Panc1 (cell line): ENCODE measurements at regions not wholly inside any gene's neighbourhood (a gene's known extent, or its start where the extent isn't known, plus 50 kb on each side); places are given as distances from the start of the nearest gene placed in this dataset.

Experiments used
- ATAC-seq: fragments of 200-7000 bp; cut with Tn5 transposase; 2 replicates; pipeline ENCODE4 v1.9.1; 2020; ENCODE audit warnings: mild to moderate bottlenecking, moderate library complexity
- BruUV-seq: library from RNA; stranded (reverse); fragments of 400-500 nt; replicated peaks from 2 replicates; lab custom pipeline; 2021; lab: Mats Ljungman, UMichigan
- CTCF ChIA-PET: fragments of 300-600 bp; sonication (Branson Sonifier 250); formaldehyde crosslinking; loops from one replicate; lab custom pipeline; 2022; ENCODE audit warnings: antibody characterized with exemption; lab: Charles Lee
- POLR2A ChIA-PET: fragments of 300-600 bp; sonication (Branson Sonifier 250); formaldehyde crosslinking; loops from one replicate; lab custom pipeline; 2022; ENCODE audit warnings: antibody characterized with exemption; lab: Charles Lee
- DNase-seq: peaks from one replicate; pipeline ENCODE4 v3.0.0-alpha.2; 2010; ENCODE audit warnings: low read depth, low spot score
- H3K27ac ChIP-seq: 2 replicates; pipeline ENCODE4 v1.5.1; 2011; ENCODE audit warnings: mild to moderate bottlenecking, low read length, inconsistent platforms
- H3K27me3 ChIP-seq: fragments of 200-500 bp; sonication (Bioruptor generic); 2 replicates; pipeline ENCODE4 v1.6.0; 2014; ENCODE audit warnings: low read length, inconsistent platforms; ENCODE audit not compliant: control insufficient read depth, insufficient read depth
- H3K36me3 ChIP-seq: fragments of 200-500 bp; sonication (Bioruptor generic); 2 replicates; pipeline ENCODE4 v1.5.1; 2014; ENCODE audit warnings: inconsistent platforms, mild to moderate bottlenecking, low read length, moderate library complexity; ENCODE audit not compliant: control insufficient read depth, insufficient read depth
- H3K4me1 ChIP-seq: 2 replicates; pipeline ENCODE4 v1.5.1; 2011; ENCODE audit warnings: inconsistent platforms, mild to moderate bottlenecking, low read length, moderate library complexity; ENCODE audit not compliant: control insufficient read depth, insufficient read depth
- H3K4me3 ChIP-seq, 2 experiments: 2 replicates each; pipeline ENCODE4 v1.5.1; 2011 to 2012; ENCODE audit warnings: low read depth in 2 of 2, low read length in 2 of 2, mild to moderate bottlenecking in 2 of 2, inconsistent platforms in 1 of 2, moderate library complexity in 1 of 2
- H3K9me3 ChIP-seq: fragments of 200-500 bp; sonication (Bioruptor generic); 2 replicates; pipeline ENCODE4 v1.5.1; 2014; ENCODE audit warnings: low read depth, mild to moderate bottlenecking, inconsistent platforms, low read length, moderate library complexity; ENCODE audit not compliant: control insufficient read depth, insufficient read depth
- POLR2AphosphoS5 ChIP-seq: IDR thresholded peaks from 2 replicates; pipeline ENCODE4 v1.6.1; 2012; ENCODE audit warnings: mild to moderate bottlenecking, low read depth, low read length, moderate library complexity
- REST ChIP-seq, 2 experiments: IDR thresholded peaks; 2 replicates each; pipeline ENCODE4 v1.6.1; 2011 to 2012; ENCODE audit warnings: low read depth in 2 of 2, control low read depth in 1 of 2, low read length in 1 of 2, mild to moderate bottlenecking in 1 of 2, moderate library complexity in 1 of 2; ENCODE audit not compliant: insufficient read depth in 1 of 2
- SIN3A ChIP-seq: IDR thresholded peaks from 2 replicates; pipeline ENCODE4 v1.6.1; 2012; ENCODE audit warnings: low read depth, mild to moderate bottlenecking, low read length, moderate library complexity, borderline replicate concordance; ENCODE audit not compliant: insufficient read depth
- TCF7L2 ChIP-seq: IDR thresholded peaks from 2 replicates; pipeline ENCODE4 v1.6.1; 2011; ENCODE audit warnings: mild to moderate bottlenecking, low read depth, low read length, inconsistent platforms
- in situ Hi-C: cut with HindIII; loops from 2 replicates; pipeline ENCODE4 v1.10.0; 2016; ENCODE audit warnings: low sequenced_read_pairs, low pct_unique_long_range_greater_than_20kb
- intact Hi-C: fragments of 100-400 bp; cut with micrococcal nuclease; formaldehyde crosslinking; loops from one replicate; pipeline ENCODE4 v1.10.0; 2022; ENCODE audit not compliant: unreplicated experiment
- TF ChIP-seq, protein P1 (sequence below): fragments of 450-650 bp; IDR thresholded peaks from 2 replicates; pipeline ENCODE4 v1.5.1; 2017; ENCODE audit warnings: mild to moderate bottlenecking

DNA sequence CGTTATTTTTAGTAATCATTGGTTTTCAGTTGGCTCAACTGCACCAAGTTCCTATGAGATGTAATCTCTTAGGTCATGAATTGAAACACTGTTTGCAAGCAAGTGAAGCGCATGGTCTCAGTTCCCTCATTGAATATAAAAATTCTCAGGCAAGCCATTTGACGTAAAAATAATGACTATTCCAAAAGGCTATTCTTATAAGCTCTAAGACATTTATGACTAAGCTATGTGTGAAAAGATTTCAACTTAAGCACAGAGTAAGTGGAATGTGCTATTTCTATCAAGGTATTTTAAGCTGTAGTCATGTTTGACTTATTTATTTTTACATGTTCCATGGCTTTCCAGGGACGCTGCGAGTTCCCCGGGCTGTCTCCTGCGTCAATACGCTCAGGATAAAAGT lies 248.5 kb downstream of the THBS2 start:
- TF ChIP-seq TCF7L2 (no peak), SIN3A (no peak), POLR2AphosphoS5 (no peak), REST (IDR thresholded peaks at IDR 0.05; ENCODE audit: insufficient read depth in 1 of 2, low read depth in 2 of 2, low read length in 1 of 2) (no peak)
- TF ChIP-seq, protein P1, sequence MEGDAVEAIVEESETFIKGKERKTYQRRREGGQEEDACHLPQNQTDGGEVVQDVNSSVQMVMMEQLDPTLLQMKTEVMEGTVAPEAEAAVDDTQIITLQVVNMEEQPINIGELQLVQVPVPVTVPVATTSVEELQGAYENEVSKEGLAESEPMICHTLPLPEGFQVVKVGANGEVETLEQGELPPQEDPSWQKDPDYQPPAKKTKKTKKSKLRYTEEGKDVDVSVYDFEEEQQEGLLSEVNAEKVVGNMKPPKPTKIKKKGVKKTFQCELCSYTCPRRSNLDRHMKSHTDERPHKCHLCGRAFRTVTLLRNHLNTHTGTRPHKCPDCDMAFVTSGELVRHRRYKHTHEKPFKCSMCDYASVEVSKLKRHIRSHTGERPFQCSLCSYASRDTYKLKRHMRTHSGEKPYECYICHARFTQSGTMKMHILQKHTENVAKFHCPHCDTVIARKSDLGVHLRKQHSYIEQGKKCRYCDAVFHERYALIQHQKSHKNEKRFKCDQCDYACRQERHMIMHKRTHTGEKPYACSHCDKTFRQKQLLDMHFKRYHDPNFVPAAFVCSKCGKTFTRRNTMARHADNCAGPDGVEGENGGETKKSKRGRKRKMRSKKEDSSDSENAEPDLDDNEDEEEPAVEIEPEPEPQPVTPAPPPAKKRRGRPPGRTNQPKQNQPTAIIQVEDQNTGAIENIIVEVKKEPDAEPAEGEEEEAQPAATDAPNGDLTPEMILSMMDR = no peak
- BruUV-seq = no TSS peak
- ChIA-PET CTCF (no interaction called here), POLR2A (no interaction called here)
- H3K27me3 ChIP-seq = no peaks in the 10 kb centered on the region
- no peak overlapping the region for H3K4me3 ChIP-seq
- no peaks in the 10 kb centered on the region for H3K9me3 ChIP-seq
- no peak for DNase-seq
- intact Hi-C loops = no loop called here
- H3K36me3 ChIP-seq = no peaks in the 10 kb centered on the region
- in situ Hi-C loops = no loop called here
- no peak for ATAC-seq
- no peaks in the 10 kb centered on the region for H3K4me1 ChIP-seq
- H3K27ac ChIP-seq = no peak overlapping the region

DNA sequence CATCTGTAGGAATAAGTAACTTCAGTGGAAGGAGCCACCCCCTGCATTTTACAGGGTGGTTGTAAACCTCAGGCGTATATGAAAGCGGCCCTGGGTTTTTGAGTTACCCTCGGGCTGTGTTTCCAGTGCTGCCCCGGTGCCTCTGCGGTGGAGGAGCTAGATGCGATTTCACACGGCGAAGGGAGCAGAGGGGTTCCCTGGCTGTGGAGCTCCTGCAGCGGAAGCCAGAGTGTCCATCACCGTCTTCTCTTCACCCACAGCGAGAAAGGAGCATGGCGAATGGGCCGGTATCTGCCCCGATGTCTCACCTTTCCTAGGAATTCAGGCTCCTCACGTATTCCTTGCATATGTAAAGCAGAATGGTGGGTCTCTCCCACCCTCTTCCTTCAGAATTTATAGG lies 253.6 kb downstream of the THBS2 start:
- Histone ChIP-seq H3K27ac (no peak overlapping the region), H3K4me1 (no peaks in the 10 kb centered on the region), H3K4me3 (no peak overlapping the region), H3K36me3 (no peaks in the 10 kb centered on the region), H3K9me3 (no peaks in the 10 kb centered on the region), H3K27me3 (no peaks in the 10 kb centered on the region)
- DNase-seq = no peak
- no peak for ATAC-seq
- intact Hi-C loops (no loop called here), in situ Hi-C loops (no loop called here)
- TF ChIP-seq, protein P1 = no peak
- no peak for TF ChIP-seq SIN3A
- no peak for TF ChIP-seq TCF7L2
- no peak for TF ChIP-seq POLR2AphosphoS5
- no peak for TF ChIP-seq REST (IDR thresholded peaks at IDR 0.05; ENCODE audit: insufficient read depth in 1 of 2, low read depth in 2 of 2, low read length in 1 of 2)
- no TSS peak for BruUV-seq
- ChIA-PET CTCF (no interaction called here), POLR2A (no interaction called here)
